GM12891 (cell line): ENCODE measurements at regions not wholly inside any gene's neighbourhood (a gene's known extent, or its start where the extent isn't known, plus 50 kb on each side); places are given as distances from the start of the nearest gene placed in this dataset.

Experiments
- PAX5 ChIP-seq: IDR thresholded peaks from 2 replicates; pipeline ENCODE4 v1.6.1; 2011; ENCODE audit warnings: low read length, moderate library complexity, mild to moderate bottlenecking; ENCODE audit not compliant: insufficient read depth, severe bottlenecking
- POLR2A ChIP-seq: IDR thresholded peaks from 2 replicates; pipeline ENCODE4 v1.6.1; 2011; ENCODE audit warnings: low read depth, low read length, control low read depth
- POLR2AphosphoS5 ChIP-seq: IDR thresholded peaks from 2 replicates; pipeline ENCODE4 v1.6.1; 2011; ENCODE audit warnings: low read depth, low read length, control low read depth
- TAF1 ChIP-seq: IDR thresholded peaks from 2 replicates; pipeline ENCODE4 v1.6.1; 2011; ENCODE audit warnings: low read depth, low read length, control low read depth

DNA sequence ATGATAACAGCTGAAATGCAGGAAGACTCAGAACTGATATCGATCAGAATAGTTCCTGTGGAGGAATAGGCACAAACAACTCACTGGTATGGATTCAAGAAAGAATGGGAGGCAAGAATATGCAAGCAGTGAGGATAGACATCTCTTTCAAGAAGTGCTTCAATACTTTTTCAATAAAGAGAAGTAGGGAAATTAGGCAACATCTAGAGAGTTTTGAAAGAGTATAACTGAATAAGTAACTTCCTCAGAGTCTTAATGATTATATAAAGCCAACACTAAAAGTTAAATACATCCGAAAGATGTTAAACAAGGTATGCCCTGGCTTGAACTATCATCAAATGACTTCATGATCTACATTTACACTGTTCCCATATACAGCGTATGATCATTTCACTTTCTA lies 1443.0 kb downstream of the PCDH7 start:
- TF ChIP-seq POLR2A: no peak
- no peak for TF ChIP-seq POLR2AphosphoS5
- TF ChIP-seq TAF1: no peak
- no peak for TF ChIP-seq PAX5
